GM18511 (cell line): ENCODE measurements at regions not wholly inside any gene's neighbourhood (a gene's known extent, or its start where the extent isn't known, plus 50 kb on each side); places are given as distances from the start of the nearest gene placed in this dataset.

ENCODE experiments used
- ATAC-seq: cut with Tn5 transposase; IDR thresholded peaks from one replicate; pipeline ENCODE4 v1.9.1; 2021; ENCODE audit warnings: mild to moderate bottlenecking, moderate library complexity; ENCODE audit not compliant: unreplicated experiment

DNA sequence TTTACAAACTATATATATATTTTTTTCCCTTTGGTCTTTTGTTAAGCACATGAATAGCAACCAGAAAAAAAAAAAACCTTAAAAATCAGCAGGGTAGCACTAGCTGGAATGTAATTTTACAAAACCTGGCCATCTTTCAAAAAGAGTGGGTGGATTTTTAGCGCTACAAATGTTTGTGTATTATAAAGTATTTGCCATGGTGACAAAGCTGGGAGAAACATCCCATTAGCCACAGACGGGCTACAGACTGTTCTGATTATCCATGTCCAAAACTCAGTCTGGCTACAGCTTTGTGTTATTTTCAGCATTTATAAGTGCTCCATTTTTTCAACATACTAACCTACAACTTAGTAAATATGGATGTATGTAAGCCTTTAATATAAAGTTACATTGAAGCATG, 249.5 kb upstream of the TANK start:
- no peak for ATAC-seq

GRCh38 chr2:160911258-160911657, 249.0 kb upstream of the TANK start:
- no peak for ATAC-seq

DNA sequence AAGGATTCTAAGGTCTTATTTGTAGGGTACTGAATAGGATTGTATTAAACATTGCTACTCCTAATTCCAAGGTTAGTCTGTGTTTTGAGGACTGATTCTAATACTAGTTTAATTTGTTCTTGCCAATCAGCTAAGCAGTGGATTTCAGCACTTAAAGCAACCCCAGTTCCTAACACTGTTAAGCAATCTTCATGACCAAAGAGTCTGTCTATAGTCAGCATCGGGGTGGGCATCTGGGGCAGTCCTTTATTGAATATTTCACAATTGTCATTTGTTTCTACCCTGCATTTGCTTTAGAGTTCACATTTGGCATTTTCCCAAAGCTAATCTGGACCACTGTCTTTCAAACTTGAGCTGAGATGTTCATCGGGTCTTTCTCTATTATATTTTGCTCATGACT, 248.0 kb upstream of the TANK start:
- ATAC-seq, result no peak

GRCh38 chr2:160913323-160913722, 246.9 kb upstream of the TANK start:
- ATAC-seq, result no peak

GRCh38 chr2:160914217-160914616, 246.0 kb upstream of the TANK start:
- no peak for ATAC-seq

DNA sequence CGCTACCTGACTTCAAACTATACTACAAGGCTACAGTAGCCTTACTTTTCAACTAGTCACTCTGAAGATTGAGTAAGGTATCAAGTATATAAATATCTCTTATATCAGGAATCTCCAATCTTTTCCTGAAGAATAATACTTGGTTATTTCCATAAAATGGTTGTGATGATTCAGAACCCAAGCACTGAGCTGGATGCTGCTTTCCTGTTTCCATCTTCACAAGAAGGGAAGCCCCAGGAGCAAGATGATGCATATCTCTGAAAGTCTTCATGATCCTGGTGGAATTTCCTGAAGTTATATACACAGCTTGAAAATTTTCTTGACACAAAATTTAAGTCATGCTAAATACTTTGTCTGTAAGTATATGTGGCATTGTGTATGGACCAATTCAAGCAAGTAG, 243.9 kb upstream of the TANK start:
- no peak for ATAC-seq

DNA sequence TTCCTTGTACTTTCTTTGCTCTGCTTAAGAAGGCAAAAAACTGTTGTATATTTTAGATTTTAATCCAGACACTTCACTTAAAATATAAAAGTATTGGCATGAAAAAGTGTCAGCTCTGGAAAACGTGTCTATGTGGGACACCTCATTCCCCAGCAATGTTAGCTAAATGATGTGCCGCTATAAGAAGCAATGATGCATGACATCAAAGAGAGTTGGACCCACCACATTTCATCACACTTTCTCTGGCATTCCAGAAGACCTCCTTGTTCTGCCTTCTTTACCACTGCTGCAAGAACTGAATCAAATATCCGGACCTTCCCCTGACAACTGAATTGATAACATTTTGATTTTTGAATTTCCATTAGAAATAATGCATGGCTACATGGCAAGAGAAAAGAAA, 242.4 kb upstream of the TANK start:
- ATAC-seq, result no peak

DNA sequence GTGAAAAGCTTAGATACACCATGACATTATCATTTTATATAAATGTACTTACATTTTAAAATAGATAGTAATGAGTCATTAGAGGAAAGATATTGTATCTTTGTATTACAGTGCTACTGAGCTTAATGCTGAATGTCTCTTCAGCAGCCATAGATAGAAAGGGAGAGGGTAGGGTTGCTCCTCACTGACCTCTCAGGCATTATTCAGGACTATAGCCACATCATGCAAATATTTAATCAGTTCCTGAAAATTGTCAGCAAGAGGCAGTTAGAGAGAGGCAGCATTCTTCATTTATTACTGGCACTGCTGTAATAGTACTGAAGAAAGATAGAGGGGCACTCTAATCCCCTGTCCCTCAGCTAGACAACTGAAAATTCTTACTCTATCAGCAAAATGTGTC, 242.0 kb upstream of the TANK start:
- ATAC-seq, result no peak

- ATAC-seq, result no peak
These were observed 241.2 kb upstream of the TANK start for GRCh38 chr2:160918906-160919503.

GRCh38 chr2:160920061-160920460, 240.2 kb upstream of the TANK start:
- no peak for ATAC-seq

- no peak for ATAC-seq
These were observed 239.4 kb upstream of the TANK start for GRCh38 chr2:160920791-160921303.

GRCh38 chr2:160921386-160921964, 238.8 kb upstream of the TANK start:
- no peak for ATAC-seq

DNA sequence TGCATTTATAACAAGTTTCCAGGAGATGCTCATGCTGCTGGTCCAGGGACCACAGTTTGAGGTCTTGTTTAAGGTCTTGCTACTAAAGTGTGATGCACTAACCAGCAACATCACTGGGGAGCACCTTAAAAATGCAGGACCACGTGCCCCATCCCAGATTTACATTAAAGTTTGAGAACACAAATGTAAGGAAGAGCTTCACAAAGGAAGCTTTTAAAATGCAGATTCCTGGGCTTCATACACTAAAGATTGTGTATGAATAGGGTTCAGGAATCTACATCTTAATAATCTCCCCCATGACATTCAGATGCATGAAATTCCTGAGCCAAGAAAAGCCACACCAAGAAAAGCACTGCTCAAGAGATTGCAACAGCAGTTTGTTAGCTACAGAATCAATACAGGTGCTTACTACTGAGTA, 235.3 kb upstream of the TANK start:
- ATAC-seq, result no peak

- ATAC-seq, result no peak
These were observed 234.3 kb upstream of the TANK start for GRCh38 chr2:160925956-160926355.

- ATAC-seq, result no peak
These were observed 232.9 kb upstream of the TANK start for GRCh38 chr2:160927324-160927723.

GRCh38 chr2:160928854-160929301, 231.3 kb upstream of the TANK start:
- ATAC-seq, result no peak

DNA sequence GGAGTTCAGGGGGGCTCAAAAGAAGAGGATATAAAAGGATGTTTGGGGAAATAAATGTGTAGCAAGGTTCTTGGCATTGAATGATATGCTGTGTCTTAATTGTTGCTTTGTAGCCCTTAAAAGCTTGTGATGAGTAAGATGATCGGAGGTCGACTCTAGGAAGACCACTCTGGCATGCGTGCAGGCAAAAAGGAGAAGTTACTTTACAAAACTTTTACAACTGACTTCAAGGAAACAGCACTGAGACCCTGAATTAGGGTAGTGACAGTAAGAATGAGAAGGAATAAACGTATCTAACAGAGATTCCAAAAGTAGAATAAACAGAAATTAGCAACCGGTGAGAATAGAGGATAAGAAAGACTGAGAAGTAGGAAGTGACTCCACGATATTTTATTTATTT, 228.7 kb upstream of the TANK start:
- no peak for ATAC-seq

GRCh38 chr2:160932960-160933359, 227.3 kb upstream of the TANK start:
- no peak for ATAC-seq

GRCh38 chr2:160934263-160934662, 226.0 kb upstream of the TANK start:
- peak; percentile 49 for ATAC-seq

GRCh38 chr2:160934991-160935390, 225.2 kb upstream of the TANK start:
- ATAC-seq, result no peak

- no peak for ATAC-seq
These were observed 224.0 kb upstream of the TANK start for GRCh38 chr2:160936044-160936806.

- ATAC-seq, result no peak
These were observed 220.0 kb upstream of the TANK start for GRCh38 chr2:160940271-160940670.
